Breast epithelium (tissue), 4 donors: ENCODE measurements at regions not wholly inside any gene's neighbourhood (a gene's known extent, or its start where the extent isn't known, plus 50 kb on each side); places are given as distances from the start of the nearest gene placed in this dataset.

Experiments used
- DNase-seq, 2 donors: peaks; one replicate each; pipeline ENCODE4 v3.0.0-alpha.2; 2019; ENCODE audit warnings: low spot score in 2 of 2
- H3K27ac ChIP-seq, 2 donors: fragments of 200-600 bp; sonication (generic) in 1 of 2; one replicate each; pipeline ENCODE4 v1.5.1; 2016 to 2019; ENCODE audit warnings: mild to moderate bottlenecking in 1 of 2
- H3K27me3 ChIP-seq, 2 donors: fragments of 200-600 bp; sonication (generic) in 1 of 2; one replicate each; pipeline versions ENCODE4 v1.5.1 to v1.6.0; 2017 to 2019; ENCODE audit warnings: control low read depth in 1 of 2, mild to moderate bottlenecking in 1 of 2
- H3K36me3 ChIP-seq: fragments of 200-600 bp; one replicate; pipeline ENCODE4 v1.5.1; 2019
- H3K4me1 ChIP-seq, 2 donors: fragments of 200-600 bp; sonication (generic); one replicate each; pipeline ENCODE4 v1.5.1; 2016 to 2019; ENCODE audit warnings: control low read depth in 1 of 2
- H3K4me3 ChIP-seq, 3 donors: fragments of 200-600 bp; sonication (generic); 1 replicate in 2 of 3; 2 replicates in 1 of 3; pipeline ENCODE4 v1.5.1; 2016 to 2019; ENCODE audit warnings: mild to moderate bottlenecking in 3 of 3, moderate library complexity in 2 of 3
- H3K9me3 ChIP-seq, 2 donors: fragments of 200-600 bp; sonication (generic) in 1 of 2; one replicate each; pipeline ENCODE4 v1.5.1; 2016 to 2019; ENCODE audit warnings: control low read depth in 1 of 2
- CTCF ChIP-seq, 3 donors: fragments of 450-650 bp; IDR thresholded peaks; one replicate each; pipeline ENCODE4 v1.5.1; 2016 to 2017; ENCODE audit warnings: antibody characterized with exemption in 3 of 3, mild to moderate bottlenecking in 3 of 3, moderate library complexity in 3 of 3
- POLR2A ChIP-seq: fragments of 450-650 bp; IDR thresholded peaks from one replicate; pipeline ENCODE4 v1.6.1; 2016; ENCODE audit warnings: antibody characterized with exemption, mild to moderate bottlenecking, moderate library complexity
- POLR2AphosphoS5 ChIP-seq, 3 donors: sonication (generic); formaldehyde crosslinking; IDR thresholded peaks; one replicate each; pipeline ENCODE4 v1.6.1; 2017; ENCODE audit warnings: antibody characterized with exemption in 3 of 3
- intact Hi-C: fragments of 100-400 bp; cut with DNase I; formaldehyde crosslinking; loops from one replicate; pipeline ENCODE4 v1.15.1; 2023; ENCODE audit warnings: low total_unique reads

- no peak for DNase-seq
- H3K9me3 ChIP-seq = no peaks in the 10 kb centered on the region
- no peaks in the 10 kb centered on the region for H3K27me3 ChIP-seq
- H3K4me1 ChIP-seq = no peaks in the 10 kb centered on the region
- intact Hi-C loops = no loop called here
- no peak for TF ChIP-seq CTCF (IDR thresholded peaks at IDR 0.05)
- TF ChIP-seq POLR2AphosphoS5 (IDR thresholded peaks at IDR 0.05) = no peak
- no peak for TF ChIP-seq POLR2A
- H3K27ac ChIP-seq = no peak overlapping the region
- no peak overlapping the region for H3K4me3 ChIP-seq
- H3K36me3 ChIP-seq = no peaks in the 10 kb centered on the region
Measured at GRCh38 chr6:18961566-18961965, 574.4 kb downstream of the RNF144B start.

GRCh38 chr6:18962361-18962905, 575.3 kb downstream of the RNF144B start:
- no peaks in the 10 kb centered on the region for H3K4me1 ChIP-seq
- H3K27ac ChIP-seq = no peak overlapping the region
- no peak for DNase-seq
- no peak overlapping the region for H3K4me3 ChIP-seq
- H3K9me3 ChIP-seq = no peaks in the 10 kb centered on the region
- TF ChIP-seq POLR2A = no peak
- no peak for TF ChIP-seq CTCF (IDR thresholded peaks at IDR 0.05)
- TF ChIP-seq POLR2AphosphoS5 (IDR thresholded peaks at IDR 0.05) = no peak
- no peaks in the 10 kb centered on the region for H3K27me3 ChIP-seq
- intact Hi-C loops = no loop called here
- H3K36me3 ChIP-seq = no peaks in the 10 kb centered on the region

GRCh38 chr6:18963439-18963838, 576.3 kb downstream of the RNF144B start:
- no peak for DNase-seq
- H3K27me3 ChIP-seq = no peaks in the 10 kb centered on the region
- no peaks in the 10 kb centered on the region for H3K9me3 ChIP-seq
- H3K27ac ChIP-seq = no peak overlapping the region
- no peaks in the 10 kb centered on the region for H3K36me3 ChIP-seq
- H3K4me1 ChIP-seq = no peaks in the 10 kb centered on the region
- intact Hi-C loops = no loop called here
- H3K4me3 ChIP-seq = no peak overlapping the region
- TF ChIP-seq CTCF (IDR thresholded peaks at IDR 0.05) = no peak
- no peak for TF ChIP-seq POLR2AphosphoS5 (IDR thresholded peaks at IDR 0.05)
- no peak for TF ChIP-seq POLR2A

GRCh38 chr6:18973251-18973650, 586.1 kb downstream of the RNF144B start:
- Histone ChIP-seq H3K4me1 (no peaks in the 10 kb centered on the region), H3K27ac (no peak overlapping the region), H3K4me3 (no peak overlapping the region), H3K9me3 (no peaks in the 10 kb centered on the region), H3K36me3 (no peaks in the 10 kb centered on the region), H3K27me3 (no peaks in the 10 kb centered on the region)
- intact Hi-C loops = no loop called here
- TF ChIP-seq CTCF (IDR thresholded peaks at IDR 0.05) (no peak), POLR2AphosphoS5 (IDR thresholded peaks at IDR 0.05) (no peak), POLR2A (no peak)
- DNase-seq = no peak

GRCh38 chr6:18976091-18976490, 588.9 kb downstream of the RNF144B start:
- TF ChIP-seq POLR2AphosphoS5 (IDR thresholded peaks at IDR 0.05) (no peak), CTCF (IDR thresholded peaks at IDR 0.05) (no peak), POLR2A (no peak)
- Histone ChIP-seq H3K4me3 (no peak overlapping the region), H3K27me3 (no peaks in the 10 kb centered on the region), H3K9me3 (no peaks in the 10 kb centered on the region), H3K27ac (no peak overlapping the region), H3K4me1 (no peaks in the 10 kb centered on the region), H3K36me3 (no peaks in the 10 kb centered on the region)
- intact Hi-C loops = no loop called here
- no peak for DNase-seq
